Tibial nerve (tissue), 4 donors: ENCODE measurements at regions not wholly inside any gene's neighbourhood (a gene's known extent, or its start where the extent isn't known, plus 50 kb on each side); places are given as distances from the start of the nearest gene placed in this dataset.

Experiments
- EP300 ChIP-seq, 2 donors: sonication (generic); formaldehyde crosslinking; IDR thresholded peaks; one replicate each; pipeline ENCODE4 v1.6.1; 2017; ENCODE audit warnings: antibody characterized with exemption in 2 of 2, mild to moderate bottlenecking in 1 of 2
- POLR2A ChIP-seq, 2 donors: fragments of 450-650 bp; IDR thresholded peaks; one replicate each; pipeline ENCODE4 v1.6.1; 2017; ENCODE audit warnings: antibody characterized with exemption in 2 of 2, mild to moderate bottlenecking in 2 of 2, moderate library complexity in 2 of 2
- TF ChIP-seq, protein P1 (sequence below), 5 experiments: fragments of 200-600 bp in 3 of 5; fragments of 450-650 bp in 2 of 5; sonication (generic) in 3 of 5; IDR thresholded peaks; one replicate each; pipeline ENCODE4 v1.5.1; 2016 to 2019; ENCODE audit warnings: antibody characterized with exemption in 5 of 5, mild to moderate bottlenecking in 3 of 5, moderate library complexity in 2 of 5

GRCh38 chr2:4967206-4967605 is 725.0 kb upstream of the SOX11 start:
- TF ChIP-seq, protein P1, sequence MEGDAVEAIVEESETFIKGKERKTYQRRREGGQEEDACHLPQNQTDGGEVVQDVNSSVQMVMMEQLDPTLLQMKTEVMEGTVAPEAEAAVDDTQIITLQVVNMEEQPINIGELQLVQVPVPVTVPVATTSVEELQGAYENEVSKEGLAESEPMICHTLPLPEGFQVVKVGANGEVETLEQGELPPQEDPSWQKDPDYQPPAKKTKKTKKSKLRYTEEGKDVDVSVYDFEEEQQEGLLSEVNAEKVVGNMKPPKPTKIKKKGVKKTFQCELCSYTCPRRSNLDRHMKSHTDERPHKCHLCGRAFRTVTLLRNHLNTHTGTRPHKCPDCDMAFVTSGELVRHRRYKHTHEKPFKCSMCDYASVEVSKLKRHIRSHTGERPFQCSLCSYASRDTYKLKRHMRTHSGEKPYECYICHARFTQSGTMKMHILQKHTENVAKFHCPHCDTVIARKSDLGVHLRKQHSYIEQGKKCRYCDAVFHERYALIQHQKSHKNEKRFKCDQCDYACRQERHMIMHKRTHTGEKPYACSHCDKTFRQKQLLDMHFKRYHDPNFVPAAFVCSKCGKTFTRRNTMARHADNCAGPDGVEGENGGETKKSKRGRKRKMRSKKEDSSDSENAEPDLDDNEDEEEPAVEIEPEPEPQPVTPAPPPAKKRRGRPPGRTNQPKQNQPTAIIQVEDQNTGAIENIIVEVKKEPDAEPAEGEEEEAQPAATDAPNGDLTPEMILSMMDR (IDR thresholded peaks at IDR 0.05) = no peak
- TF ChIP-seq POLR2A (IDR thresholded peaks at IDR 0.05) (no peak), EP300 (IDR thresholded peaks at IDR 0.05) (no peak)
